Peyer's patch (tissue), 4 donors: ENCODE measurements at regions not wholly inside any gene's neighbourhood (a gene's known extent, or its start where the extent isn't known, plus 50 kb on each side); places are given as distances from the start of the nearest gene placed in this dataset.

Source experiments
- CTCF ChIP-seq, 6 experiments: fragments of 450-650 bp in 4 of 6; fragments of 200-600 bp in 2 of 6; sonication (generic) in 1 of 6; IDR thresholded peaks; one replicate each; pipeline ENCODE4 v1.5.1; 2017 to 2019; ENCODE audit warnings: antibody characterized with exemption in 6 of 6, mild to moderate bottlenecking in 3 of 6, moderate library complexity in 1 of 6
- POLR2A ChIP-seq, 2 donors: fragments of 450-650 bp; IDR thresholded peaks; one replicate each; pipeline ENCODE4 v1.5.1; 2017; ENCODE audit warnings: antibody characterized with exemption in 2 of 2, mild to moderate bottlenecking in 2 of 2, moderate library complexity in 2 of 2

GRCh38 chr6:114419175-114419574 lies 76.4 kb upstream of the HS3ST5 start:
- TF ChIP-seq CTCF (IDR thresholded peaks at IDR 0.05) (no peak), POLR2A (IDR thresholded peaks at IDR 0.05) (no peak)
